A549 (cell line): ENCODE measurements at regions not wholly inside any gene's neighbourhood (a gene's known extent, or its start where the extent isn't known, plus 50 kb on each side); places are given as distances from the start of the nearest gene placed in this dataset.

ENCODE experiments used
- BHLHE40 ChIP-seq: IDR thresholded peaks from 2 replicates; pipeline ENCODE4 v1.6.1; 2012; ENCODE audit warnings: low read depth, low read length, inconsistent platforms
- CEBPB ChIP-seq, 2 experiments: fragments of >200 bp in 1 of 2; sonication (Bioruptor Twin) in 1 of 2; formaldehyde crosslinking in 1 of 2; IDR thresholded peaks; 2 replicates each; pipeline ENCODE4 v1.6.1; 2012 to 2016
- CHD4 ChIP-seq: fragments of 200-600 bp; sonication (generic); IDR thresholded peaks from 2 replicates; pipeline ENCODE4 v1.6.1; 2016; ENCODE audit warnings: antibody characterized with exemption, mild to moderate bottlenecking, borderline replicate concordance
- EP300 ChIP-seq, 2 experiments: fragments of >200 bp; sonication (Bioruptor Twin); formaldehyde crosslinking; IDR thresholded peaks; 2 replicates in 1 of 2; 3 replicates in 1 of 2; pipeline ENCODE4 v1.6.1; 2016 to 2017
- HOXB13 ChIP-seq: fragments of 250-450 bp; sonication (Bioruptor Pico); IDR thresholded peaks from 2 replicates; pipeline ENCODE4 v1.5.0; 2020; ENCODE audit warnings: low read depth, mild to moderate bottlenecking, moderate library complexity
- JUN ChIP-seq, 2 experiments: fragments of >200 bp; sonication (Bioruptor Twin); formaldehyde crosslinking; IDR thresholded peaks; 2 replicates in 1 of 2; 3 replicates in 1 of 2; pipeline ENCODE4 v1.6.1; 2016 to 2017
- SMC3 ChIP-seq: fragments of >200 bp; sonication (Bioruptor Twin); formaldehyde crosslinking; IDR thresholded peaks from 3 replicates; pipeline ENCODE4 v1.6.1; 2018; ENCODE audit warnings: inconsistent platforms
- ZNF302 ChIP-seq: fragments of 250-450 bp; sonication (Bioruptor Pico); IDR thresholded peaks from 2 replicates; pipeline ENCODE4 v1.9.0; 2021; ENCODE audit warnings: inconsistent platforms, mild to moderate bottlenecking, moderate library complexity
- TF ChIP-seq, protein P1 (sequence below): fragments of >200 bp; sonication (Bioruptor Twin); formaldehyde crosslinking; IDR thresholded peaks from 3 replicates; pipeline ENCODE4 v1.5.1; 2016
- TF ChIP-seq, protein P2 (sequence below): fragments of 200-600 bp; sonication (generic); IDR thresholded peaks from 2 replicates; pipeline ENCODE4 v1.6.1; 2016; ENCODE audit warnings: antibody characterized with exemption, mild to moderate bottlenecking, moderate library complexity
- TF ChIP-seq, protein P3 (sequence below): IDR thresholded peaks from 2 replicates; pipeline ENCODE4 v1.6.1; 2012

DNA sequence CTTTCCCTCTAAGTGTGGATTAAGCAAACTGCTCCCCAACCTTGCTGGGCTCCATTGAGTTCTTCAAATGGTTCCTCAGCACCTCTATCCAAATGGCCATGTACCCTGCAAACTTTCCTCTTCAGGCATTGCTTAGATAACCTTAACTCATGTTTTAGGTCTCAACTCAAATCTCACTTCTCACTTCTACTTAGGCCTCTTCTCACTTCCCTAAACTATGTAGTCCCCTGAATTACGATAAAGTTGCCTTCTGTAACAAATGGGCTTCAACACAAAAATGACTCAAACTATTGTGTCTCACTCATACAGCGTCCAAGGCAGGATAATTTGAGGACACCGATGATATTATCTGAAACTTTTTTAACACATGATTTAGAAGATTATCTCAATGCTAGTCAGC, 62.4 kb upstream of the STAC start:
- TF ChIP-seq EP300 (IDR thresholded peaks at IDR 0.05) (no peak), HOXB13 (CRISPR knock-in tag) (no peak), CHD4 (no peak), CEBPB (IDR thresholded peaks at IDR 0.05) (no peak), BHLHE40 (no peak), ZNF302 (no peak), SMC3 (no peak), JUN (IDR thresholded peaks at IDR 0.05) (no peak)
- TF ChIP-seq, protein P1, sequence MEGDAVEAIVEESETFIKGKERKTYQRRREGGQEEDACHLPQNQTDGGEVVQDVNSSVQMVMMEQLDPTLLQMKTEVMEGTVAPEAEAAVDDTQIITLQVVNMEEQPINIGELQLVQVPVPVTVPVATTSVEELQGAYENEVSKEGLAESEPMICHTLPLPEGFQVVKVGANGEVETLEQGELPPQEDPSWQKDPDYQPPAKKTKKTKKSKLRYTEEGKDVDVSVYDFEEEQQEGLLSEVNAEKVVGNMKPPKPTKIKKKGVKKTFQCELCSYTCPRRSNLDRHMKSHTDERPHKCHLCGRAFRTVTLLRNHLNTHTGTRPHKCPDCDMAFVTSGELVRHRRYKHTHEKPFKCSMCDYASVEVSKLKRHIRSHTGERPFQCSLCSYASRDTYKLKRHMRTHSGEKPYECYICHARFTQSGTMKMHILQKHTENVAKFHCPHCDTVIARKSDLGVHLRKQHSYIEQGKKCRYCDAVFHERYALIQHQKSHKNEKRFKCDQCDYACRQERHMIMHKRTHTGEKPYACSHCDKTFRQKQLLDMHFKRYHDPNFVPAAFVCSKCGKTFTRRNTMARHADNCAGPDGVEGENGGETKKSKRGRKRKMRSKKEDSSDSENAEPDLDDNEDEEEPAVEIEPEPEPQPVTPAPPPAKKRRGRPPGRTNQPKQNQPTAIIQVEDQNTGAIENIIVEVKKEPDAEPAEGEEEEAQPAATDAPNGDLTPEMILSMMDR: no peak
- TF ChIP-seq, protein P2, sequence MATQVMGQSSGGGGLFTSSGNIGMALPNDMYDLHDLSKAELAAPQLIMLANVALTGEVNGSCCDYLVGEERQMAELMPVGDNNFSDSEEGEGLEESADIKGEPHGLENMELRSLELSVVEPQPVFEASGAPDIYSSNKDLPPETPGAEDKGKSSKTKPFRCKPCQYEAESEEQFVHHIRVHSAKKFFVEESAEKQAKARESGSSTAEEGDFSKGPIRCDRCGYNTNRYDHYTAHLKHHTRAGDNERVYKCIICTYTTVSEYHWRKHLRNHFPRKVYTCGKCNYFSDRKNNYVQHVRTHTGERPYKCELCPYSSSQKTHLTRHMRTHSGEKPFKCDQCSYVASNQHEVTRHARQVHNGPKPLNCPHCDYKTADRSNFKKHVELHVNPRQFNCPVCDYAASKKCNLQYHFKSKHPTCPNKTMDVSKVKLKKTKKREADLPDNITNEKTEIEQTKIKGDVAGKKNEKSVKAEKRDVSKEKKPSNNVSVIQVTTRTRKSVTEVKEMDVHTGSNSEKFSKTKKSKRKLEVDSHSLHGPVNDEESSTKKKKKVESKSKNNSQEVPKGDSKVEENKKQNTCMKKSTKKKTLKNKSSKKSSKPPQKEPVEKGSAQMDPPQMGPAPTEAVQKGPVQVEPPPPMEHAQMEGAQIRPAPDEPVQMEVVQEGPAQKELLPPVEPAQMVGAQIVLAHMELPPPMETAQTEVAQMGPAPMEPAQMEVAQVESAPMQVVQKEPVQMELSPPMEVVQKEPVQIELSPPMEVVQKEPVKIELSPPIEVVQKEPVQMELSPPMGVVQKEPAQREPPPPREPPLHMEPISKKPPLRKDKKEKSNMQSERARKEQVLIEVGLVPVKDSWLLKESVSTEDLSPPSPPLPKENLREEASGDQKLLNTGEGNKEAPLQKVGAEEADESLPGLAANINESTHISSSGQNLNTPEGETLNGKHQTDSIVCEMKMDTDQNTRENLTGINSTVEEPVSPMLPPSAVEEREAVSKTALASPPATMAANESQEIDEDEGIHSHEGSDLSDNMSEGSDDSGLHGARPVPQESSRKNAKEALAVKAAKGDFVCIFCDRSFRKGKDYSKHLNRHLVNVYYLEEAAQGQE: no peak
- TF ChIP-seq, protein P3, sequence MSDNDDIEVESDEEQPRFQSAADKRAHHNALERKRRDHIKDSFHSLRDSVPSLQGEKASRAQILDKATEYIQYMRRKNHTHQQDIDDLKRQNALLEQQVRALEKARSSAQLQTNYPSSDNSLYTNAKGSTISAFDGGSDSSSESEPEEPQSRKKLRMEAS: no peak
